Astrocyte (in vitro differentiated cells and primary cell): ENCODE measurements at regions not wholly inside any gene's neighbourhood (a gene's known extent, or its start where the extent isn't known, plus 50 kb on each side); places are given as distances from the start of the nearest gene placed in this dataset.

Experiments
- DNase-seq: peaks from one replicate; pipeline ENCODE4 v3.0.0-alpha.2; 2010; ENCODE audit warnings: low read depth
- FAIRE-seq: peaks from 2 replicates; lab custom pipeline; 2011; peaks lifted over from hg19 to GRCh38; lab: Jason Lieb, UNC
- H2AFZ ChIP-seq: 2 replicates; pipeline ENCODE4 v1.6.0; 2012; ENCODE audit warnings: low read depth, low read length, inconsistent platforms
- H3K27ac ChIP-seq: 2 replicates; pipeline ENCODE4 v1.5.1; 2011; ENCODE audit warnings: low read depth, low read length, inconsistent platforms
- H3K27me3 ChIP-seq: 2 replicates; pipeline ENCODE4 v1.6.0; 2011; ENCODE audit warnings: low read length, inconsistent platforms; ENCODE audit not compliant: insufficient read depth
- H3K36me3 ChIP-seq: 2 replicates; pipeline ENCODE4 v1.5.1; 2011; ENCODE audit warnings: low read length, inconsistent platforms; ENCODE audit not compliant: insufficient read depth
- H3K4me1 ChIP-seq: 2 replicates; pipeline ENCODE4 v1.5.1; 2011; ENCODE audit warnings: low read length, inconsistent platforms; ENCODE audit not compliant: insufficient read depth
- H3K4me2 ChIP-seq: 2 replicates; pipeline ENCODE4 v1.6.0; 2012; ENCODE audit warnings: low read length, inconsistent platforms
- H3K4me3 ChIP-seq: 2 replicates; pipeline ENCODE4 v1.5.1; 2011; ENCODE audit warnings: low read depth, mild to moderate bottlenecking, low read length, inconsistent platforms; ENCODE audit not compliant: insufficient read depth
- H3K79me2 ChIP-seq: 2 replicates; pipeline ENCODE4 v1.6.0; 2012; ENCODE audit warnings: mild to moderate bottlenecking, low read length, inconsistent platforms; ENCODE audit not compliant: insufficient read depth
- H3K9ac ChIP-seq: 2 replicates; pipeline ENCODE4 v1.6.0; 2012; ENCODE audit warnings: mild to moderate bottlenecking, low read length, inconsistent platforms
- H3K9me3 ChIP-seq: 2 replicates; pipeline ENCODE4 v1.5.1; 2012; ENCODE audit warnings: low read depth, mild to moderate bottlenecking, low read length, inconsistent platforms; ENCODE audit not compliant: insufficient read depth
- H4K20me1 ChIP-seq: 2 replicates; pipeline ENCODE4 v1.6.0; 2012; ENCODE audit warnings: low read length, inconsistent platforms; ENCODE audit not compliant: insufficient read depth
- H3K27ac Mint-ChIP-seq: one replicate; pipeline ENCODE4 v1.8.0; 2021; ENCODE audit warnings: mild to moderate bottlenecking, mixed read lengths; ENCODE audit not compliant: unreplicated experiment
- H3K27me3 Mint-ChIP-seq: one replicate; pipeline ENCODE4 v1.8.0; 2021; ENCODE audit warnings: low read depth, mixed read lengths; ENCODE audit not compliant: unreplicated experiment
- H3K36me3 Mint-ChIP-seq: one replicate; pipeline ENCODE4 v1.8.0; 2021; ENCODE audit warnings: low read depth, mixed read lengths; ENCODE audit not compliant: unreplicated experiment
- H3K4me1 Mint-ChIP-seq: one replicate; pipeline ENCODE4 v1.8.0; 2021; ENCODE audit warnings: low read depth, mixed read lengths; ENCODE audit not compliant: unreplicated experiment
- H3K4me3 Mint-ChIP-seq: one replicate; pipeline ENCODE4 v1.8.0; 2021; ENCODE audit warnings: mild to moderate bottlenecking, moderate library complexity, mixed read lengths; ENCODE audit not compliant: unreplicated experiment
- H3K9me3 Mint-ChIP-seq: one replicate; pipeline ENCODE4 v1.8.0; 2021; ENCODE audit warnings: mild to moderate bottlenecking, mixed read lengths; ENCODE audit not compliant: unreplicated experiment
- EZH2 ChIP-seq: IDR thresholded peaks from 2 replicates; pipeline ENCODE4 v1.6.1; 2012; ENCODE audit warnings: mild to moderate bottlenecking, low read length, inconsistent platforms; ENCODE audit not compliant: insufficient read depth
- TF ChIP-seq, protein P1 (sequence below): IDR thresholded peaks from 2 replicates; pipeline ENCODE4 v1.5.1; 2011; ENCODE audit warnings: low read depth, mild to moderate bottlenecking, inconsistent platforms, low read length, moderate library complexity; ENCODE audit not compliant: insufficient read depth

- H3K36me3 ChIP-seq, result no peaks in the 10 kb centered on the region
- H3K4me1 ChIP-seq, result no peaks in the 10 kb centered on the region
- Mint-ChIP-seq H3K4me3 (no peak overlapping the region), H3K9me3 (peaks cover 4% of the 10 kb centered on the region), H3K36me3 (no peaks in the 10 kb centered on the region), H3K4me1 (no peaks in the 10 kb centered on the region), H3K27ac (no peak overlapping the region), H3K27me3 (no peaks in the 10 kb centered on the region)
- H4K20me1 ChIP-seq, result no peaks in the 10 kb centered on the region
- H3K4me3 ChIP-seq, result no peak overlapping the region
- H3K27ac ChIP-seq, result no peak overlapping the region
- H3K9ac ChIP-seq, result no peak overlapping the region
- no peaks in the 10 kb centered on the region for H3K9me3 ChIP-seq
- DNase-seq (no peak), FAIRE-seq (no peak)
- no peaks in the 10 kb centered on the region for H3K79me2 ChIP-seq
- no peak overlapping the region for H2AFZ ChIP-seq
- no peaks in the 10 kb centered on the region for H3K27me3 ChIP-seq
- H3K4me2 ChIP-seq, result no peak overlapping the region
- TF ChIP-seq, protein P1, sequence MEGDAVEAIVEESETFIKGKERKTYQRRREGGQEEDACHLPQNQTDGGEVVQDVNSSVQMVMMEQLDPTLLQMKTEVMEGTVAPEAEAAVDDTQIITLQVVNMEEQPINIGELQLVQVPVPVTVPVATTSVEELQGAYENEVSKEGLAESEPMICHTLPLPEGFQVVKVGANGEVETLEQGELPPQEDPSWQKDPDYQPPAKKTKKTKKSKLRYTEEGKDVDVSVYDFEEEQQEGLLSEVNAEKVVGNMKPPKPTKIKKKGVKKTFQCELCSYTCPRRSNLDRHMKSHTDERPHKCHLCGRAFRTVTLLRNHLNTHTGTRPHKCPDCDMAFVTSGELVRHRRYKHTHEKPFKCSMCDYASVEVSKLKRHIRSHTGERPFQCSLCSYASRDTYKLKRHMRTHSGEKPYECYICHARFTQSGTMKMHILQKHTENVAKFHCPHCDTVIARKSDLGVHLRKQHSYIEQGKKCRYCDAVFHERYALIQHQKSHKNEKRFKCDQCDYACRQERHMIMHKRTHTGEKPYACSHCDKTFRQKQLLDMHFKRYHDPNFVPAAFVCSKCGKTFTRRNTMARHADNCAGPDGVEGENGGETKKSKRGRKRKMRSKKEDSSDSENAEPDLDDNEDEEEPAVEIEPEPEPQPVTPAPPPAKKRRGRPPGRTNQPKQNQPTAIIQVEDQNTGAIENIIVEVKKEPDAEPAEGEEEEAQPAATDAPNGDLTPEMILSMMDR, result no peak
- no peak for TF ChIP-seq EZH2
These were observed 535.0 kb upstream of the ARID1B start for GRCh38 chr6:156242206-156242605.

- H3K9me3 Mint-ChIP-seq, result peaks cover 2% of the 10 kb centered on the region
- H3K36me3 Mint-ChIP-seq, result no peaks in the 10 kb centered on the region
- Histone ChIP-seq H3K9ac (no peak overlapping the region), H3K27ac (no peak overlapping the region), H4K20me1 (no peaks in the 10 kb centered on the region), H3K79me2 (no peaks in the 10 kb centered on the region), H3K27me3 (no peaks in the 10 kb centered on the region), H3K4me3 (no peak overlapping the region), H3K4me2 (no peak overlapping the region), H3K36me3 (no peaks in the 10 kb centered on the region), H3K9me3 (no peaks in the 10 kb centered on the region), H2AFZ (no peak overlapping the region), H3K4me1 (no peaks in the 10 kb centered on the region)
- FAIRE-seq, result no peak
- no peaks in the 10 kb centered on the region for H3K4me1 Mint-ChIP-seq
- H3K27me3 Mint-ChIP-seq, result peaks cover 3% of the 10 kb centered on the region
- no peak for DNase-seq
- H3K27ac Mint-ChIP-seq, result no peak overlapping the region
- TF ChIP-seq, protein P1, result no peak
- TF ChIP-seq EZH2, result no peak
- H3K4me3 Mint-ChIP-seq, result no peak overlapping the region
These were observed 546.0 kb upstream of the ARID1B start for GRCh38 chr6:156231026-156231765.

- H3K27me3 ChIP-seq, result no peaks in the 10 kb centered on the region
- no peaks in the 10 kb centered on the region for H3K36me3 ChIP-seq
- FAIRE-seq (no peak), DNase-seq (no peak)
- TF ChIP-seq, protein P1, result no peak
- TF ChIP-seq EZH2, result no peak
- H3K9me3 ChIP-seq, result no peaks in the 10 kb centered on the region
- no peak overlapping the region for H3K9ac ChIP-seq
- H3K79me2 ChIP-seq, result no peaks in the 10 kb centered on the region
- no peak overlapping the region for H3K27ac ChIP-seq
- H3K4me1 ChIP-seq, result no peaks in the 10 kb centered on the region
- Mint-ChIP-seq H3K27ac (no peak overlapping the region), H3K9me3 (no peaks in the 10 kb centered on the region), H3K36me3 (no peaks in the 10 kb centered on the region), H3K4me1 (peaks cover 3% of the 10 kb centered on the region), H3K27me3 (peaks cover 2% of the 10 kb centered on the region), H3K4me3 (no peak overlapping the region)
- H2AFZ ChIP-seq, result no peak overlapping the region
- no peak overlapping the region for H3K4me3 ChIP-seq
- no peaks in the 10 kb centered on the region for H4K20me1 ChIP-seq
- H3K4me2 ChIP-seq, result no peak overlapping the region
These were observed 557.2 kb upstream of the ARID1B start for GRCh38 chr6:156219973-156220372.
